Renal cortical epithelial cell (primary cell): ENCODE measurements at regions not wholly inside any gene's neighbourhood (a gene's known extent, or its start where the extent isn't known, plus 50 kb on each side); places are given as distances from the start of the nearest gene placed in this dataset.
"Not testable (repeated sequence)": the region's sequence is repeated elsewhere in the genome, so short reads cannot be mapped to it uniquely, and the experiment has no call there.

Experiments used
- DNase-seq: peaks from one replicate; pipeline ENCODE4 v3.0.0-alpha.2; 2011; ENCODE audit warnings: low read depth

GRCh38 chr3:67154429-67154828, 156.3 kb downstream of the KBTBD8 start:
- DNase-seq, result no peak

- no peak for DNase-seq
Measured at GRCh38 chr3:67167481-67167880, 169.4 kb downstream of the KBTBD8 start.

GRCh38 chr3:67171841-67172240, 173.7 kb downstream of the KBTBD8 start:
- no peak for DNase-seq

- DNase-seq, result not testable (repeated sequence)
Measured at GRCh38 chr3:67173130-67173529, 175.0 kb downstream of the KBTBD8 start.

GRCh38 chr3:67176396-67176795, 178.3 kb downstream of the KBTBD8 start:
- DNase-seq, result no peak

- DNase-seq, result no peak
Measured at GRCh38 chr3:67192466-67192865, 194.4 kb downstream of the KBTBD8 start.

- no peak for DNase-seq
Measured at GRCh38 chr3:67196677-67197076, 198.6 kb downstream of the KBTBD8 start.

- no peak for DNase-seq
Measured at GRCh38 chr3:67198374-67198773, 200.3 kb downstream of the KBTBD8 start.

GRCh38 chr3:67200618-67201017, 202.5 kb downstream of the KBTBD8 start:
- no peak for DNase-seq

- no peak for DNase-seq
Measured at GRCh38 chr3:67201026-67201425, 202.9 kb downstream of the KBTBD8 start.

- peak; percentile 16 for DNase-seq
Measured at GRCh38 chr3:67202053-67202452, 203.9 kb downstream of the KBTBD8 start.

- no peak for DNase-seq
Measured at GRCh38 chr3:67204951-67205350, 206.8 kb downstream of the KBTBD8 start.

GRCh38 chr3:67215690-67216089, 217.6 kb downstream of the KBTBD8 start:
- no peak for DNase-seq

GRCh38 chr3:67227030-67227429, 228.9 kb downstream of the KBTBD8 start:
- DNase-seq, result no peak

GRCh38 chr3:67228136-67228535, 230.0 kb downstream of the KBTBD8 start:
- no peak for DNase-seq

GRCh38 chr3:67232642-67233041, 234.5 kb downstream of the KBTBD8 start:
- no peak for DNase-seq

GRCh38 chr3:67239353-67239752, 241.2 kb downstream of the KBTBD8 start:
- DNase-seq, result no peak

- DNase-seq, result no peak
Measured at GRCh38 chr3:67241084-67241483, 243.0 kb downstream of the KBTBD8 start.

GRCh38 chr3:67244130-67244529, 246.0 kb downstream of the KBTBD8 start:
- no peak for DNase-seq

- DNase-seq, result no peak
Measured at GRCh38 chr3:67245545-67245944, 247.4 kb downstream of the KBTBD8 start.

GRCh38 chr3:67248726-67249125, 250.6 kb downstream of the KBTBD8 start:
- DNase-seq, result no peak

- DNase-seq, result not testable (repeated sequence)
Measured at GRCh38 chr3:67252906-67253305, 254.8 kb downstream of the KBTBD8 start.

GRCh38 chr3:67278015-67278618, 280.0 kb downstream of the KBTBD8 start:
- no peak for DNase-seq

- DNase-seq, result no peak
Measured at GRCh38 chr3:67286586-67286985, 288.5 kb downstream of the KBTBD8 start.
